HEK293 (cell line): ENCODE measurements at regions not wholly inside any gene's neighbourhood (a gene's known extent, or its start where the extent isn't known, plus 50 kb on each side); places are given as distances from the start of the nearest gene placed in this dataset.

ENCODE experiments used
- CTCF ChIA-PET: fragments of 350-600 bp; formaldehyde crosslinking; extraction: SDS; loops from one replicate; lab custom pipeline; 2021; ENCODE audit warnings: antibody characterized with exemption; lab: Yijun Ruan, JAX
- POLR2A ChIA-PET: fragments of 300-600 bp; formaldehyde crosslinking; extraction: SDS; loops from one replicate; lab custom pipeline; 2020; ENCODE audit warnings: antibody characterized with exemption, inconsistent platforms; lab: Yijun Ruan, JAX
- H3K27ac ChIP-seq: fragments of 200-500 bp; sonication (Bioruptor generic); 2 replicates; pipeline ENCODE4 v1.5.1; 2014; ENCODE audit warnings: low read depth, low read length, control low read depth, inconsistent platforms; ENCODE audit errors: extremely low read depth
- H3K36me3 ChIP-seq, 2 experiments: fragments of 200-500 bp in 1 of 2; sonication (Bioruptor generic) in 1 of 2; 1 replicate in 1 of 2; 2 replicates in 1 of 2; pipeline ENCODE4 v1.5.1; 2014 to 2017; ENCODE audit warnings: inconsistent platforms in 2 of 2, low read length in 2 of 2; ENCODE audit not compliant: control insufficient read depth in 2 of 2, insufficient read depth in 1 of 2
- H3K4me1 ChIP-seq: fragments of 200-500 bp; sonication (Bioruptor generic); 2 replicates; pipeline ENCODE4 v1.5.1; 2014; ENCODE audit warnings: mild to moderate bottlenecking, low read length, inconsistent platforms; ENCODE audit not compliant: control insufficient read depth, insufficient read depth
- H3K4me3 ChIP-seq: 2 replicates; pipeline ENCODE4 v1.5.1; 2011; ENCODE audit warnings: low read depth, mild to moderate bottlenecking, control low read depth, low read length, moderate library complexity
- H3K9me3 ChIP-seq: fragments of 200-500 bp; sonication (Bioruptor generic); 2 replicates; pipeline ENCODE4 v1.5.1; 2014; ENCODE audit warnings: low read depth, low read length, inconsistent platforms; ENCODE audit not compliant: control insufficient read depth, insufficient read depth
- GLI2 ChIP-seq: fragments of 450-650 bp; formaldehyde crosslinking; IDR thresholded peaks from 2 replicates; pipeline ENCODE4; 2017; ENCODE audit warnings: missing biosample characterization, missing genetic modification characterization, low read depth, borderline replicate concordance
- KLF10 ChIP-seq: fragments of 450-650 bp; IDR thresholded peaks from 2 replicates; pipeline ENCODE4 v1.5.1; 2018; ENCODE audit warnings: missing biosample characterization, mild to moderate bottlenecking, missing genetic modification characterization
- KLF16 ChIP-seq: fragments of 450-650 bp; formaldehyde crosslinking; IDR thresholded peaks from 2 replicates; pipeline ENCODE4 v1.5.1; 2017; ENCODE audit warnings: missing biosample characterization, missing genetic modification characterization
- SCRT1 ChIP-seq: fragments of 450-650 bp; formaldehyde crosslinking; IDR thresholded peaks from 2 replicates; pipeline ENCODE4 v1.5.1; 2016; ENCODE audit warnings: missing biosample characterization, missing genetic modification characterization, borderline replicate concordance
- TRIM28 ChIP-seq: IDR thresholded peaks from 2 replicates; pipeline ENCODE4 v1.6.1; 2011; ENCODE audit warnings: low read length, control low read depth, borderline replicate concordance
- ZFP69B ChIP-seq: fragments of 450-650 bp; formaldehyde crosslinking; IDR thresholded peaks from 2 replicates; pipeline ENCODE4 v1.5.1; 2016; ENCODE audit warnings: missing biosample characterization, missing genetic modification characterization
- ZNF148 ChIP-seq: fragments of 450-650 bp; formaldehyde crosslinking; IDR thresholded peaks from 2 replicates; pipeline ENCODE4 v1.5.0; 2017; ENCODE audit warnings: missing biosample characterization, missing genetic modification characterization, borderline replicate concordance
- ZNF174 ChIP-seq: fragments of 450-650 bp; formaldehyde crosslinking; IDR thresholded peaks from 2 replicates; pipeline ENCODE4 v1.5.0; 2017; ENCODE audit warnings: missing biosample characterization, mild to moderate bottlenecking, missing genetic modification characterization
- ZNF18 ChIP-seq: fragments of 450-650 bp; formaldehyde crosslinking; IDR thresholded peaks from 2 replicates; pipeline ENCODE4 v1.5.1; 2016; ENCODE audit warnings: missing biosample characterization, missing genetic modification characterization
- ZNF211 ChIP-seq: fragments of 450-650 bp; formaldehyde crosslinking; IDR thresholded peaks from 2 replicates; pipeline ENCODE4 v1.5.1; 2016; ENCODE audit warnings: low read depth, missing biosample characterization, missing genetic modification characterization
- ZNF239 ChIP-seq: fragments of 450-650 bp; formaldehyde crosslinking; IDR thresholded peaks from 2 replicates; pipeline ENCODE4 v1.5.1; 2016; ENCODE audit warnings: missing biosample characterization, missing genetic modification characterization
- ZNF26 ChIP-seq: fragments of 450-650 bp; formaldehyde crosslinking; IDR thresholded peaks from 2 replicates; pipeline ENCODE4 v1.5.1; 2016; ENCODE audit warnings: missing biosample characterization, missing genetic modification characterization
- ZNF292 ChIP-seq: fragments of 450-650 bp; formaldehyde crosslinking; IDR thresholded peaks from 2 replicates; pipeline ENCODE4 v1.5.1; 2016; ENCODE audit warnings: low read depth, missing biosample characterization, missing genetic modification characterization, borderline replicate concordance
- ZNF37A ChIP-seq: fragments of 450-650 bp; IDR thresholded peaks from 2 replicates; pipeline ENCODE4 v1.5.1; 2018; ENCODE audit warnings: missing biosample characterization, missing genetic modification characterization
- ZNF391 ChIP-seq: fragments of 450-650 bp; formaldehyde crosslinking; IDR thresholded peaks from 2 replicates; pipeline ENCODE4 v1.5.1; 2016; ENCODE audit warnings: low read depth, missing biosample characterization, missing genetic modification characterization, borderline replicate concordance
- ZNF426 ChIP-seq: fragments of 450-650 bp; formaldehyde crosslinking; IDR thresholded peaks from 2 replicates; pipeline ENCODE4 v1.5.1; 2017; ENCODE audit warnings: missing biosample characterization, missing genetic modification characterization, mild to moderate bottlenecking, inconsistent platforms, moderate library complexity
- ZNF488 ChIP-seq: fragments of 450-650 bp; formaldehyde crosslinking; IDR thresholded peaks from 2 replicates; pipeline ENCODE4 v1.5.1; 2016; ENCODE audit warnings: missing biosample characterization, missing genetic modification characterization
- ZNF513 ChIP-seq: fragments of 450-650 bp; IDR thresholded peaks from 2 replicates; pipeline ENCODE4 v1.5.1; 2018; ENCODE audit warnings: missing biosample characterization, missing genetic modification characterization
- ZNF518A ChIP-seq: fragments of 450-650 bp; formaldehyde crosslinking; conservative IDR thresholded peaks from 2 replicates; pipeline ENCODE4 v1.5.1; 2016; ENCODE audit warnings: low read depth, missing biosample characterization, missing genetic modification characterization
- ZNF529 ChIP-seq: fragments of 450-650 bp; formaldehyde crosslinking; IDR thresholded peaks from 2 replicates; pipeline ENCODE4 v1.5.1; 2017; ENCODE audit warnings: missing genetic modification characterization, missing biosample characterization; ENCODE audit not compliant: insufficient replicate concordance
- ZNF555 ChIP-seq: fragments of 450-650 bp; formaldehyde crosslinking; conservative IDR thresholded peaks from 2 replicates; pipeline ENCODE4 v1.5.1; 2017; ENCODE audit warnings: missing biosample characterization, mild to moderate bottlenecking, missing genetic modification characterization, inconsistent platforms
- ZNF571 ChIP-seq: fragments of 450-650 bp; formaldehyde crosslinking; IDR thresholded peaks from 2 replicates; pipeline ENCODE4 v1.5.0; 2017; ENCODE audit warnings: missing biosample characterization, missing genetic modification characterization
- ZNF600 ChIP-seq: fragments of 450-650 bp; formaldehyde crosslinking; IDR thresholded peaks from 2 replicates; pipeline ENCODE4 v1.5.1; 2016; ENCODE audit warnings: missing biosample characterization, missing genetic modification characterization
- ZNF654 ChIP-seq: fragments of 450-650 bp; formaldehyde crosslinking; IDR thresholded peaks from 2 replicates; pipeline ENCODE4 v1.5.1; 2016; ENCODE audit warnings: low read depth, missing biosample characterization, missing genetic modification characterization
- ZNF701 ChIP-seq: fragments of 450-650 bp; formaldehyde crosslinking; IDR thresholded peaks from 2 replicates; pipeline ENCODE4 v1.5.1; 2016; ENCODE audit warnings: missing biosample characterization, missing genetic modification characterization
- ZNF792 ChIP-seq: fragments of 450-650 bp; formaldehyde crosslinking; IDR thresholded peaks from 2 replicates; pipeline ENCODE4 v1.5.1; 2016; ENCODE audit warnings: missing biosample characterization, missing genetic modification characterization

- TF ChIP-seq ZNF18 (tag by site-specific recombination) (no peak), ZNF518A (tag by site-specific recombination) (no peak), ZNF571 (no peak), ZNF792 (tag by site-specific recombination) (no peak), ZNF174 (tag by site-specific recombination) (no peak), SCRT1 (no peak), ZNF37A (no peak), GLI2 (tag by site-specific recombination) (no peak), ZNF148 (no peak), ZNF600 (tag by site-specific recombination) (no peak), ZNF513 (tag by site-specific recombination) (no peak), ZFP69B (tag by site-specific recombination) (no peak)
Measured at GRCh38 chr2:59920307-59920706, 633.1 kb downstream of the BCL11A start (continued).

- POLR2A ChIA-PET: no interaction called here
- Histone ChIP-seq H3K9me3 (no peaks in the 10 kb centered on the region), H3K4me3 (no peak overlapping the region), H3K4me1 (no peaks in the 10 kb centered on the region), H3K36me3 (no peaks in the 10 kb centered on the region), H3K27ac (no peak overlapping the region)
- CTCF ChIA-PET: no interaction called here
- TF ChIP-seq ZNF488 (tag by site-specific recombination): no peak
- no peak for TF ChIP-seq ZNF529 (tag by site-specific recombination)
- no peak for TF ChIP-seq KLF10 (tag by site-specific recombination)
- no peak for TF ChIP-seq ZNF701 (tag by site-specific recombination)
- TF ChIP-seq KLF16 (tag by site-specific recombination): no peak
- no peak for TF ChIP-seq ZNF426
- no peak for TF ChIP-seq ZFP69B (tag by site-specific recombination)
- no peak for TF ChIP-seq ZNF211 (tag by site-specific recombination)
- TF ChIP-seq TRIM28: no peak
- TF ChIP-seq ZNF654 (tag by site-specific recombination): no peak
- no peak for TF ChIP-seq ZNF391 (tag by site-specific recombination)
- TF ChIP-seq ZNF239 (tag by site-specific recombination): no peak
- TF ChIP-seq ZNF555 (tag by site-specific recombination): no peak
- TF ChIP-seq ZNF292: no peak
- no peak for TF ChIP-seq ZNF26 (tag by site-specific recombination)
Measured at GRCh38 chr2:59919579-59919978, 633.9 kb downstream of the BCL11A start.
